GM23248 (cell line): ENCODE measurements at regions not wholly inside any gene's neighbourhood (a gene's known extent, or its start where the extent isn't known, plus 50 kb on each side); places are given as distances from the start of the nearest gene placed in this dataset.

ENCODE experiments used
- DNase-seq: peaks from one replicate; pipeline ENCODE4 v3.0.0-alpha.2; 2015
- H2AFZ ChIP-seq: fragments of 200-600 bp; sonication (generic); 2 replicates; pipeline ENCODE4 v1.6.1; 2016; ENCODE audit warnings: antibody characterized with exemption
- H3F3A ChIP-seq: fragments of 200-600 bp; sonication (generic); 2 replicates; pipeline ENCODE4 v1.6.1; 2016; ENCODE audit warnings: mild to moderate bottlenecking, antibody characterized with exemption, mixed run types; ENCODE audit not compliant: insufficient read depth
- H3K27ac ChIP-seq: fragments of 200-600 bp; sonication (generic); 2 replicates; pipeline ENCODE4 v1.5.1; 2016; ENCODE audit warnings: mild to moderate bottlenecking
- H3K27me3 ChIP-seq: fragments of 200-600 bp; sonication (generic); replicated peaks from 2 replicates; pipeline ENCODE4 v1.6.1; 2016; ENCODE audit warnings: mild to moderate bottlenecking; ENCODE audit not compliant: insufficient read depth
- H3K36me3 ChIP-seq: fragments of 200-600 bp; sonication (generic); 2 replicates; pipeline ENCODE4 v1.6.1; 2016; ENCODE audit warnings: low read depth, mild to moderate bottlenecking
- H3K4me1 ChIP-seq: fragments of 200-600 bp; sonication (generic); 2 replicates; pipeline ENCODE4 v1.6.1; 2016; ENCODE audit warnings: mild to moderate bottlenecking; ENCODE audit not compliant: insufficient read depth
- H3K4me2 ChIP-seq: fragments of 200-600 bp; sonication (generic); one replicate; pipeline ENCODE4 v1.6.1; 2016; ENCODE audit warnings: mild to moderate bottlenecking; ENCODE audit not compliant: unreplicated experiment
- H3K4me3 ChIP-seq: fragments of 200-600 bp; sonication (generic); 2 replicates; pipeline ENCODE4 v1.5.1; 2016; ENCODE audit warnings: mild to moderate bottlenecking
- H3K79me2 ChIP-seq: fragments of 200-600 bp; sonication (generic); 2 replicates; pipeline ENCODE4 v1.6.1; 2016; ENCODE audit warnings: mild to moderate bottlenecking; ENCODE audit not compliant: insufficient read depth
- H3K9ac ChIP-seq: fragments of 200-600 bp; sonication (generic); 2 replicates; pipeline ENCODE4 v1.6.1; 2016; ENCODE audit warnings: mild to moderate bottlenecking
- H3K9me2 ChIP-seq: fragments of 200-600 bp; sonication (generic); 2 replicates; pipeline ENCODE4 v1.6.1; 2016; ENCODE audit warnings: mixed run types, mild to moderate bottlenecking, moderate library complexity; ENCODE audit not compliant: insufficient read depth
- H3K9me3 ChIP-seq: fragments of 200-600 bp; sonication (generic); one replicate; pipeline ENCODE4 v1.6.1; 2017; ENCODE audit warnings: low read depth
- H4K20me1 ChIP-seq: fragments of 200-600 bp; sonication (generic); 2 replicates; pipeline ENCODE4 v1.6.0; 2016; ENCODE audit not compliant: insufficient read depth
- EZH2 ChIP-seq: fragments of 200-600 bp; sonication (generic); IDR thresholded peaks from 2 replicates; pipeline ENCODE4 v1.6.1; 2018; ENCODE audit warnings: antibody characterized with exemption, mild to moderate bottlenecking; ENCODE audit not compliant: insufficient read depth, poor library complexity, severe bottlenecking
- EZH2phosphoT487 ChIP-seq: fragments of 200-600 bp; sonication (generic); IDR thresholded peaks from 2 replicates; pipeline ENCODE4 v1.6.1; 2018; ENCODE audit warnings: antibody characterized with exemption, moderate library complexity, mild to moderate bottlenecking, low read depth; ENCODE audit not compliant: insufficient read depth
- WGBS, 2 experiments: methylation state at CpG; one replicate each; pipeline ENCODE4 v1.1.6; 2015 to 2017; ENCODE audit warnings: low lambda C conversion rate in 2 of 2, low coverage in 1 of 2; ENCODE audit errors: missing lambda C conversion rate in 2 of 2; 5-methylcytosine and 5-hydroxymethylcytosine counted together
- in situ Hi-C: fragments of 300-500 bp; cut with MboI; formaldehyde crosslinking; loops from 2 replicates; pipeline ENCODE4 v1.15.0; 2020

GRCh38 chr14:48111151-48111550, 435.7 kb upstream of the MDGA2 start:
- Histone ChIP-seq H3K27ac (no peak overlapping the region), H3K36me3 (no peaks in the 10 kb centered on the region), H3K9me2 (no peaks in the 10 kb centered on the region), H3F3A (no peaks in the 10 kb centered on the region), H2AFZ (no peak overlapping the region), H3K4me1 (no peaks in the 10 kb centered on the region), H3K4me3 (no peak overlapping the region), H3K79me2 (no peaks in the 10 kb centered on the region), H3K27me3 (no peaks in the 10 kb centered on the region), H4K20me1 (no peaks in the 10 kb centered on the region), H3K9me3 (no peaks in the 10 kb centered on the region), H3K4me2 (no peak overlapping the region), H3K9ac (no peak overlapping the region)
- DNase-seq, result no peak
- in situ Hi-C loops, result no loop called here
- no peak for TF ChIP-seq EZH2
- no peak for TF ChIP-seq EZH2phosphoT487
- WGBS, 2 experiments, result 8% methylated on average over 3 of the region's 3 CpGs

- H2AFZ ChIP-seq, result no peak overlapping the region
- H3K4me1 ChIP-seq, result no peaks in the 10 kb centered on the region
- H3K9me3 ChIP-seq, result no peaks in the 10 kb centered on the region
- no peaks in the 10 kb centered on the region for H3K27me3 ChIP-seq
- H3K79me2 ChIP-seq, result no peaks in the 10 kb centered on the region
- no peaks in the 10 kb centered on the region for H3K9me2 ChIP-seq
- no peak for TF ChIP-seq EZH2phosphoT487
- no peak for TF ChIP-seq EZH2
- DNase-seq, result no peak
- no peaks in the 10 kb centered on the region for H4K20me1 ChIP-seq
- no peaks in the 10 kb centered on the region for H3K36me3 ChIP-seq
- no peak overlapping the region for H3K4me3 ChIP-seq
- no peak overlapping the region for H3K4me2 ChIP-seq
- WGBS, 2 experiments, result 30 to 42% methylated on average over 1 of the region's 1 CpG
- no peak overlapping the region for H3K9ac ChIP-seq
- in situ Hi-C loops, result no loop called here
- H3F3A ChIP-seq, result no peaks in the 10 kb centered on the region
- no peak overlapping the region for H3K27ac ChIP-seq
Observed at GRCh38 chr14:48107646-48108045, 432.2 kb upstream of the MDGA2 start.

DNA sequence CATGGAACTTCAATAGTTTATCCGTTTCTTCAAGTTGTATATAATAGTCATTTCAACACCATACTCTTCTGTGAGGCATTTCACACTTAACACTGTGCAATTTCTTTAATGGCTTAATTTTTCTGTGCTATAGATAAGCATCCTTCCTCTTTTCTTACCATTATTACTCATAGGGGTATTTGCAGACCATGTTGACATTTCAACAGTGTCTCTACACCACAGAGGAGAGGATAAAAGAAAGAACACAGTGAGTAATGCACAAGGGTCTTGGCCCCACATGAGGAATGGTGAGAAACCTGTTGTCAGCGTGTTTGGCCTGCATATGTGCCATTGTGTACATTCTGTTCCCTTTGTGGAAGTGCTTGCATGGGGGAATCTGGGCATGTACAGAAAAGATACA, 421.5 kb upstream of the MDGA2 start:
- H2AFZ ChIP-seq, result no peak overlapping the region
- H3K4me3 ChIP-seq, result no peak overlapping the region
- H4K20me1 ChIP-seq, result no peaks in the 10 kb centered on the region
- no peaks in the 10 kb centered on the region for H3K79me2 ChIP-seq
- no peaks in the 10 kb centered on the region for H3K4me1 ChIP-seq
- no peaks in the 10 kb centered on the region for H3K27me3 ChIP-seq
- in situ Hi-C loops, result no loop called here
- H3F3A ChIP-seq, result no peaks in the 10 kb centered on the region
- no peak for TF ChIP-seq EZH2phosphoT487
- no peak for TF ChIP-seq EZH2
- no peaks in the 10 kb centered on the region for H3K9me2 ChIP-seq
- DNase-seq, result no peak
- H3K9me3 ChIP-seq, result no peaks in the 10 kb centered on the region
- no peaks in the 10 kb centered on the region for H3K36me3 ChIP-seq
- H3K9ac ChIP-seq, result no peak overlapping the region
- H3K4me2 ChIP-seq, result no peak overlapping the region
- H3K27ac ChIP-seq, result no peak overlapping the region
- 7% methylated on average over 2 of the region's 2 CpGs for WGBS, 2 experiments

DNA sequence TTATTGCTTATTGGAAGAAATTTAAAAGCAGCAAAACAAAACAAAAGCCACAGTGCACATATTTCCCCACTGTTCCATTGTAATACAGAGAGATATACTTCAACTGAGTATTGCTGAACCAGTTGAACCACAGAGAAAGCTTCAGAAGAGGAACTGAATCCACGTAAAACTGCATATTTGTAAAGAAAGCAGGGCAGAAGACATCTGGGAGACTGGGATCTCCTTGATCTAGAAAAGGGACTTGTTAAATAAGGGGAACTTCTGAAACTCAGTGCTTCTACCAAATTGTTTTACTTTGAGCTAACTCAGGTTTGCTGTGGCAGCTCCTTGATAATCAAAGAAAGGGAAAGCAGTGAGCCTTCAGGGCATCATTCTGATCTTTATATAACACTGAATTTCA, 411.1 kb upstream of the MDGA2 start:
- in situ Hi-C loops, result no loop called here
- Histone ChIP-seq H3K79me2 (no peaks in the 10 kb centered on the region), H3K9ac (no peak overlapping the region), H3K36me3 (no peaks in the 10 kb centered on the region), H3K27me3 (no peaks in the 10 kb centered on the region), H3F3A (no peaks in the 10 kb centered on the region), H2AFZ (no peak overlapping the region), H3K4me1 (no peaks in the 10 kb centered on the region), H3K4me2 (no peak overlapping the region), H3K9me3 (no peaks in the 10 kb centered on the region), H4K20me1 (no peaks in the 10 kb centered on the region), H3K4me3 (no peak overlapping the region), H3K9me2 (no peaks in the 10 kb centered on the region), H3K27ac (no peak overlapping the region)
- no peak for DNase-seq
- 0 to 6% methylated on average over 1 of the region's 1 CpG for WGBS, 2 experiments
- no peak for TF ChIP-seq EZH2phosphoT487
- TF ChIP-seq EZH2, result no peak

GRCh38 chr14:48075487-48075886, 400.1 kb upstream of the MDGA2 start:
- H3K4me1 ChIP-seq, result no peaks in the 10 kb centered on the region
- H3K4me3 ChIP-seq, result no peak overlapping the region
- H2AFZ ChIP-seq, result no peak overlapping the region
- no peaks in the 10 kb centered on the region for H3K9me2 ChIP-seq
- no peak overlapping the region for H3K4me2 ChIP-seq
- in situ Hi-C loops, result no loop called here
- H3K27ac ChIP-seq, result no peak overlapping the region
- H3K27me3 ChIP-seq, result no peaks in the 10 kb centered on the region
- DNase-seq, result no peak
- H3F3A ChIP-seq, result no peaks in the 10 kb centered on the region
- H3K79me2 ChIP-seq, result no peaks in the 10 kb centered on the region
- no peak overlapping the region for H3K9ac ChIP-seq
- TF ChIP-seq EZH2 (no peak), EZH2phosphoT487 (no peak)
- no peaks in the 10 kb centered on the region for H3K9me3 ChIP-seq
- no peaks in the 10 kb centered on the region for H3K36me3 ChIP-seq
- no peaks in the 10 kb centered on the region for H4K20me1 ChIP-seq
- 14 to 86% methylated on average over 1 of the region's 1 CpG for WGBS, 2 experiments
